SK-N-SH (cell line): ENCODE measurements at regions not wholly inside any gene's neighbourhood (a gene's known extent, or its start where the extent isn't known, plus 50 kb on each side); places are given as distances from the start of the nearest gene placed in this dataset.

Source experiments
- CTCF ChIA-PET: fragments of 300-600, 350-600 bp; formaldehyde crosslinking; extraction: SDS; loops from one replicate; lab custom pipeline; 2021; lab: Yijun Ruan, JAX
- POLR2A ChIA-PET: fragments of 350-600 bp; sonication (Branson Sonifier 250); formaldehyde crosslinking; extraction: SDS; loops from one replicate; lab custom pipeline; 2020; ENCODE audit warnings: antibody characterized with exemption, inconsistent platforms; lab: Yijun Ruan, JAX
- DNase-seq: peaks from one replicate; pipeline ENCODE4 v3.0.0; 2012
- H2AFZ ChIP-seq: fragments of 200-600 bp; sonication (generic); 2 replicates; pipeline ENCODE4 v1.8.1; 2016; ENCODE audit warnings: antibody characterized with exemption, mild to moderate bottlenecking, low read depth
- H3F3A ChIP-seq: fragments of 200-600 bp; sonication (generic); replicated peaks from 2 replicates; pipeline ENCODE3; 2016; ENCODE audit warnings: antibody characterized with exemption, mild to moderate bottlenecking; ENCODE audit not compliant: insufficient read depth
- H3K27ac ChIP-seq, 2 experiments: fragments of 200-500 bp in 1 of 2; fragments of 200-600 bp in 1 of 2; sonication (Bioruptor generic) in 1 of 2; sonication (generic), shearing (Covaris generic) in 1 of 2; 2 replicates each; pipeline versions ENCODE4 v1.5.1 to v1.6.1; 2014 to 2016; ENCODE audit warnings: low read depth in 2 of 2, inconsistent platforms in 1 of 2, low read length in 1 of 2, mild to moderate bottlenecking in 1 of 2, mixed read lengths in 1 of 2
- H3K27me3 ChIP-seq: fragments of 200-600 bp; sonication (generic), shearing (Covaris generic); 2 replicates; pipeline ENCODE4 v1.6.1; 2016; ENCODE audit warnings: mixed run types; ENCODE audit not compliant: insufficient read depth
- H3K36me3 ChIP-seq, 2 experiments: fragments of 200-500 bp in 1 of 2; fragments of 200-600 bp in 1 of 2; sonication (Bioruptor generic) in 1 of 2; sonication (generic) in 1 of 2; replicated peaks in 1 of 2; 2 replicates each; pipeline versions ENCODE3 to v1.5.1; 2014 to 2016; ENCODE audit warnings: low read length in 1 of 2, mild to moderate bottlenecking in 1 of 2; ENCODE audit not compliant: insufficient read depth in 2 of 2, control insufficient read depth in 1 of 2
- H3K4me1 ChIP-seq, 2 experiments: fragments of 200-500 bp in 1 of 2; fragments of 200-600 bp in 1 of 2; sonication (Bioruptor generic) in 1 of 2; sonication (generic), shearing (Covaris generic) in 1 of 2; 2 replicates each; pipeline versions ENCODE4 v1.5.1 to v1.6.1; 2014 to 2016; ENCODE audit warnings: low read depth in 1 of 2, low read length in 1 of 2, mixed run types in 1 of 2; ENCODE audit not compliant: insufficient read depth in 2 of 2, control insufficient read depth in 1 of 2
- H3K4me2 ChIP-seq: fragments of 200-600 bp; sonication (generic), shearing (Covaris generic); 2 replicates; pipeline ENCODE4 v1.6.1; 2017; ENCODE audit warnings: mixed run types
- H3K4me3 ChIP-seq, 2 experiments: fragments of 200-500 bp in 1 of 2; fragments of 200-600 bp in 1 of 2; sonication (Bioruptor generic) in 1 of 2; sonication (generic), shearing (Covaris generic) in 1 of 2; 2 replicates each; pipeline versions ENCODE4 v1.5.1 to v1.8.1; 2014 to 2016; ENCODE audit warnings: low read depth in 2 of 2, inconsistent platforms in 1 of 2, low read length in 1 of 2, mild to moderate bottlenecking in 1 of 2, mixed read lengths in 1 of 2, moderate library complexity in 1 of 2
- H3K79me2 ChIP-seq: fragments of 200-600 bp; sonication (generic); 2 replicates; pipeline ENCODE4 v1.8.1; 2017; ENCODE audit warnings: mild to moderate bottlenecking; ENCODE audit not compliant: insufficient read depth
- H3K9ac ChIP-seq: fragments of 200-600 bp; sonication (generic); 2 replicates; pipeline ENCODE4 v1.6.1; 2017; ENCODE audit warnings: mixed run types
- H3K9me2 ChIP-seq: fragments of 200-600 bp; sonication (generic); 2 replicates; pipeline ENCODE4 v1.6.1; 2017; ENCODE audit warnings: mixed run types
- H3K9me3 ChIP-seq: fragments of 200-600 bp; sonication (generic); 2 replicates; pipeline ENCODE4 v1.6.1; 2017; ENCODE audit warnings: mixed run types, mild to moderate bottlenecking, moderate library complexity
- H4K20me1 ChIP-seq: fragments of 200-600 bp; sonication (generic); 2 replicates; pipeline ENCODE4 v1.6.1; 2017; ENCODE audit warnings: mild to moderate bottlenecking, mixed run types; ENCODE audit not compliant: insufficient read depth
- ELF1 ChIP-seq: IDR thresholded peaks from 2 replicates; pipeline ENCODE4 v1.4.0; 2012
- EP300 ChIP-seq, 2 experiments: IDR thresholded peaks; 2 replicates each; pipeline versions ENCODE4 v1.4.0 to v1.6.1; 2012; ENCODE audit warnings: borderline replicate concordance in 1 of 2, low read depth in 1 of 2, low read length in 1 of 2
- FOXJ3 ChIP-seq: sonication (generic); formaldehyde crosslinking; IDR thresholded peaks from 2 replicates; pipeline ENCODE4 v1.5.1; 2020; ENCODE audit warnings: mild to moderate bottlenecking, missing genetic modification reagents
- JUND ChIP-seq: IDR thresholded peaks from 2 replicates; pipeline ENCODE4 v1.4.0; 2012
- MXI1 ChIP-seq: IDR thresholded peaks from 2 replicates; pipeline ENCODE4 v1.6.1; 2012; ENCODE audit warnings: mild to moderate bottlenecking, low read depth, low read length, improper control_type of control experiment
- NFIC ChIP-seq: IDR thresholded peaks from 2 replicates; pipeline ENCODE4 v1.4.0; 2012; ENCODE audit warnings: borderline replicate concordance
- PBX3 ChIP-seq: IDR thresholded peaks from 2 replicates; pipeline ENCODE4; 2012
- RCOR1 ChIP-seq: fragments of 150-350 bp; IDR thresholded peaks from 2 replicates; pipeline ENCODE4 v1.6.1; 2017; ENCODE audit warnings: antibody characterized with exemption, low read length
- RFX5 ChIP-seq: IDR thresholded peaks from 2 replicates; pipeline ENCODE4 v1.6.1; 2012; ENCODE audit warnings: mild to moderate bottlenecking, improper control_type of control experiment, low read length
- RXRA ChIP-seq: IDR thresholded peaks from 2 replicates; pipeline ENCODE4 v1.4.0; 2012; ENCODE audit warnings: low read depth, mild to moderate bottlenecking, borderline replicate concordance
- SIN3A ChIP-seq: IDR thresholded peaks from 2 replicates; pipeline ENCODE4 v1.6.1; 2012; ENCODE audit warnings: low read depth, mild to moderate bottlenecking, low read length, moderate library complexity, borderline replicate concordance
- TAF1 ChIP-seq: IDR thresholded peaks from 2 replicates; pipeline ENCODE4 v1.6.1; 2012; ENCODE audit warnings: low read depth, mild to moderate bottlenecking, low read length, moderate library complexity, borderline replicate concordance
- TEAD4 ChIP-seq: IDR thresholded peaks from 2 replicates; pipeline ENCODE4 v1.4.0; 2012; ENCODE audit warnings: mild to moderate bottlenecking, borderline replicate concordance; ENCODE audit not compliant: insufficient read depth
- USF2 ChIP-seq: fragments of 150-350 bp; IDR thresholded peaks from 2 replicates; pipeline ENCODE4 v1.6.1; 2017; ENCODE audit warnings: antibody characterized with exemption, low read length, low read depth, borderline replicate concordance
- YY1 ChIP-seq: IDR thresholded peaks from 2 replicates; pipeline ENCODE4 v1.4.0; 2012; ENCODE audit warnings: low read depth, mild to moderate bottlenecking
- WGBS: methylation state at CpG from one replicate; pipeline ENCODE4 v1.1.6; 2017; ENCODE audit warnings: low lambda C conversion rate; 5-methylcytosine and 5-hydroxymethylcytosine counted together
- TF ChIP-seq, protein P1 (sequence below): fragments of 200-600 bp; sonication (generic); IDR thresholded peaks from 2 replicates; pipeline ENCODE4 v1.6.1; 2017; ENCODE audit warnings: antibody characterized with exemption, mild to moderate bottlenecking, moderate library complexity

- no peak overlapping the region for H3K4me2 ChIP-seq
- H4K20me1 ChIP-seq: no peaks in the 10 kb centered on the region
- no peaks in the 10 kb centered on the region for H3K36me3 ChIP-seq
- no peak for TF ChIP-seq ELF1
- TF ChIP-seq PBX3: no peak
- TF ChIP-seq, all 33 proteins: peak for 0
- no peaks in the 10 kb centered on the region for H3K9me2 ChIP-seq
- ChIA-PET POLR2A (no interaction called here), CTCF (interaction anchor here (1.4 to 2.5 kb wide), 6 partner anchors 10 to 491 kb away, joined by 3 to 13 read pairs (median 4); no protein-coding TSS in a partner anchor)
- H3K27me3 ChIP-seq: no peaks in the 10 kb centered on the region
- H3K9me3 ChIP-seq: no peaks in the 10 kb centered on the region
- no peak overlapping the region for H3K27ac ChIP-seq
- no peaks in the 10 kb centered on the region for H3F3A ChIP-seq
- no peak overlapping the region for H2AFZ ChIP-seq
- H3K9ac ChIP-seq: no peak overlapping the region
- no peak overlapping the region for H3K4me3 ChIP-seq
- H3K4me1 ChIP-seq: peaks cover 0 to 3% of the 10 kb centered on the region in 2 experiments; a peak in 1 of 4 replicates
- no peak for DNase-seq
- no peaks in the 10 kb centered on the region for H3K79me2 ChIP-seq
- 29% methylated on average over 3 of the region's 3 CpGs for WGBS
Measured at GRCh38 chr5:168214071-168214470, 77.4 kb upstream of the WWC1 start.

DNA sequence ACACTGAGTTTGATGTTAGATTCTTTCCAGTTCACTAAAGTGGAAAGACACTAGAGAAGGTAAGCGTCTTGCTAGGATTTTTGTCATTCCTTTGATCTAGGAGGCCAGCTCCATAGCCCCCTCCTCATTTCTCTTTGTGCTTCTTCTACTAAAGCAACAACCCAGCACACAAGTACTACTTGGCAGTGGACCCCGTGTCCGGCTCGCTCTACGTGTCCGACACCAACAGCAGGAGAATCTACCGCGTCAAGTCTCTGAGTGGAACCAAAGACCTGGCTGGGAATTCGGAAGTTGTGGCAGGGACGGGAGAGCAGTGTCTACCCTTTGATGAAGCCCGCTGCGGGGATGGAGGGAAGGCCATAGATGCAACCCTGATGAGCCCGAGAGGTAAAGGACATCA is 76.6 kb upstream of the WWC1 start:
- POLR2A ChIA-PET: no interaction called here
- Histone ChIP-seq H3K9me3 (no peaks in the 10 kb centered on the region), H3K9ac (no peak overlapping the region), H3K4me2 (no peak overlapping the region), H3F3A (no peaks in the 10 kb centered on the region), H3K27me3 (no peaks in the 10 kb centered on the region)
- no peak for DNase-seq
- TF ChIP-seq FOXJ3: no peak
- no peak for TF ChIP-seq ELF1
- TF ChIP-seq YY1: no peak
- no peak for TF ChIP-seq EP300 (IDR thresholded peaks at IDR 0.05; ENCODE audit: borderline replicate concordance in 1 of 2, low read depth in 1 of 2, low read length in 1 of 2)
- no peak for TF ChIP-seq TEAD4
- no peak for TF ChIP-seq USF2
- no peak for TF ChIP-seq NFIC
- no peak for TF ChIP-seq SIN3A
- no peak for TF ChIP-seq PBX3
- TF ChIP-seq RXRA: no peak
- no peak for TF ChIP-seq RFX5
- TF ChIP-seq, protein P1, sequence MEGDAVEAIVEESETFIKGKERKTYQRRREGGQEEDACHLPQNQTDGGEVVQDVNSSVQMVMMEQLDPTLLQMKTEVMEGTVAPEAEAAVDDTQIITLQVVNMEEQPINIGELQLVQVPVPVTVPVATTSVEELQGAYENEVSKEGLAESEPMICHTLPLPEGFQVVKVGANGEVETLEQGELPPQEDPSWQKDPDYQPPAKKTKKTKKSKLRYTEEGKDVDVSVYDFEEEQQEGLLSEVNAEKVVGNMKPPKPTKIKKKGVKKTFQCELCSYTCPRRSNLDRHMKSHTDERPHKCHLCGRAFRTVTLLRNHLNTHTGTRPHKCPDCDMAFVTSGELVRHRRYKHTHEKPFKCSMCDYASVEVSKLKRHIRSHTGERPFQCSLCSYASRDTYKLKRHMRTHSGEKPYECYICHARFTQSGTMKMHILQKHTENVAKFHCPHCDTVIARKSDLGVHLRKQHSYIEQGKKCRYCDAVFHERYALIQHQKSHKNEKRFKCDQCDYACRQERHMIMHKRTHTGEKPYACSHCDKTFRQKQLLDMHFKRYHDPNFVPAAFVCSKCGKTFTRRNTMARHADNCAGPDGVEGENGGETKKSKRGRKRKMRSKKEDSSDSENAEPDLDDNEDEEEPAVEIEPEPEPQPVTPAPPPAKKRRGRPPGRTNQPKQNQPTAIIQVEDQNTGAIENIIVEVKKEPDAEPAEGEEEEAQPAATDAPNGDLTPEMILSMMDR: no peak
- no peak for TF ChIP-seq JUND
- no peak for TF ChIP-seq MXI1
- no peak for TF ChIP-seq TAF1
- no peak for TF ChIP-seq RCOR1
- TF ChIP-seq, all 33 proteins: peak for 0
- no peaks in the 10 kb centered on the region for H4K20me1 ChIP-seq
- 78% methylated on average over 13 of the region's 13 CpGs for whole genome bisulfite sequencing
- H3K27ac ChIP-seq: no peak overlapping the region
- H3K4me1 ChIP-seq: peaks cover 0 to 5% of the 10 kb centered on the region in 2 experiments; a peak in 1 of 4 replicates
- H3K79me2 ChIP-seq: no peaks in the 10 kb centered on the region
- CTCF ChIA-PET: interaction anchor here (1.4 to 2.2 kb wide), 5 partner anchors 9 to 492 kb away, joined by 3 to 7 read pairs (median 4); no protein-coding TSS in a partner anchor
- H3K9me2 ChIP-seq: no peaks in the 10 kb centered on the region
- no peaks in the 10 kb centered on the region for H3K36me3 ChIP-seq
- H2AFZ ChIP-seq: no peak overlapping the region
- H3K4me3 ChIP-seq: no peak overlapping the region
